T-helper 2 cell (primary cell): ENCODE measurements at regions not wholly inside any gene's neighbourhood (a gene's known extent, or its start where the extent isn't known, plus 50 kb on each side); places are given as distances from the start of the nearest gene placed in this dataset.
A peak's percentile ranks its signal among the peaks of the same experiment; 100 is the strongest.
"Not testable (repeated sequence)": the region's sequence is repeated elsewhere in the genome, so short reads cannot be mapped to it uniquely, and the experiment has no call there.

Source experiments
- DNase-seq, 5 experiments: peaks; one replicate each; pipeline versions ENCODE4 v3.0.0 to v3.0.0-alpha.2; 2012 to 2022

DNA sequence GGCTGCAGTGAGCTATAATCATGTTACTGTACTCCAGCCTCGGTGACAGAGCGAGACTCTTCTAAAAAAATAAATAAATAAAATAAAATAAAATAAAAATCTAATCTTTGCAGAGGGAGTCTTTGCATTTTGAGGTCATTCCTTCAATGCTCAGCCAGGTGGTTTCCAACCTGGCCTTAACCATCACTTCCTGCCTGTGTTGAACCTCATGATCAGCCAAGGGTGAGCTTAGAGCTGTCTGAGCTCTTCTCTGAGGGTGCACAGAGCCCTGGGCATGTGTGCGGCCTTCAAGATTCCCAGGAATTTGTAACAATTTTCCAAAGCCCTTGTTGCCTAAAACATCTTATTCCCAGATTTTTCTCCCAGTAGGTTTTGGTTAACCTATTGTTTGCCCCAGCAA is 94.3 kb downstream of the KCNJ12 start:
- not testable (repeated sequence) for DNase-seq

- DNase-seq, result no peak
These were observed 94.7 kb downstream of the KCNJ12 start for GRCh38 chr17:21470861-21471260.

- no peak for DNase-seq
These were observed 98.7 kb downstream of the KCNJ12 start for GRCh38 chr17:21474815-21475214.

DNA sequence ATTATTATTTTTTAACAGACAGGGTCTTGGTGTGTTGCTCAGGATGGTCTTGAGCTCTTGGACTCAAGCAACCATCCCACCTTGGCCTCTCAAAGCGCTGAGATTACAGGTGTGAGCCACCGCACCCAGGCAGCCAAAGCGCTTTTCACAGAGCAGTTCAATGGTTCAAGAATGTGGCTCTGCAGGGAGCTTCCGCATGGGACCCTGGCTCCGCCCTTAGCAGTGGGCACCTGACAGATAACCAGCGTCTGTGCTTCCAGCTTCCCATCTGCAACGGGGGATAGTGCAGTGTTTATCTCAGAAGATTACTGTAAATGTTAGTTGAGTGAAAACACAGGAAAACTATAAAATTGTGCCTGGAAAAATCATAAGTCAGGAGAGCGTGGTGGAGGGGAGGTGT is 99.4 kb downstream of the KCNJ12 start:
- no peak for DNase-seq

GRCh38 chr17:21476867-21477266 is 100.7 kb downstream of the KCNJ12 start:
- no peak for DNase-seq

DNA sequence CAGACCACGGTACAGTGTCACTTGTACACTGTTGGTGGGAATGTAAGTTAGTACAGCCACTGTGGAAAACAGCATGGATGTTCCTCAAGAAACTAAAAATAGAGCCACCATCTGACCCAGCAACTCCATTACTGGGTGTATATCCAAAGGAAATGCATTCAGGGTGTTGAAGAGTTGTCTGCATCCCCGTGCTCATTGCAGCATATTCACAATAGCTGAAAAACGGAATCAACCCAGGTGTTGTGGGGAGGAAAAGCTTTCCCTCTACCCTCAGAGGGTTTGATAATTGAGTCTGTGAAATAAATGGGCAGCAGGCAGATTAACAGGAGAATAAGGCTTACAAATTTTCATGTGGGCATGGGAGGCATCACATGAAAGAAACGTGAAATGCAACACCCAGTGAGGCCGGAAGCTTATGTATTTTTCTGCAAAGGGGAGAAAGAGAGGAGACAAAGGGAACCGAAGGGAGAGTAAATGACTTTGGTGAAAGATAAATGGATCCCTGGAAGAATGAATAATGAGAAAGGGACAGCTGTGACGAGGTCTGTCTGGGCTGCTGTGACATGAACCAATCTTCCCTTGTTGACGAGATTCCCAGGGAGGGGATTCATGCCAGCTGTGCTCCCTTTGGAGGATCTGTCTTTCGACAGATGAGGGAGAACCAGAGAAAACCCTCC is 106.2 kb downstream of the KCNJ12 start:
- DNase-seq, result no peak

DNA sequence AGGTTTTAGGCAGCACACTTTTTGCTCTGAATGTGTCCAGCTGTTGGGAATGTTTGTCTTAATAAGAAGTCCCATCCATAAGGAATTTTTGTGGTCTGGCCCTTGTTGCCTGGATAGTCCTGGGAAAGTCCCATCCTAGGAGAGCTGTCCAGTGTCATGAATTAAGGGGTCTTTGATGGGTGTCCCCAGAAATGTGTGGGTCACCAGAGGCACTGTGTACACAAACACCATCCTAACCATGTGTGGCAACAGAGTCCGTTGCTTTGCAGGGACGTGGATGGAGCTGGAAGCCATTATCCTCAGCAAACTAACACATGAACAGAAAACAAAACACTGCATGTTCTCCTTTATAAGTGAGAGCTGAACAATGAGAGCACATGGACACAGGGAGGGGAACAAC is 111.9 kb downstream of the KCNJ12 start:
- not testable (repeated sequence) for DNase-seq

DNA sequence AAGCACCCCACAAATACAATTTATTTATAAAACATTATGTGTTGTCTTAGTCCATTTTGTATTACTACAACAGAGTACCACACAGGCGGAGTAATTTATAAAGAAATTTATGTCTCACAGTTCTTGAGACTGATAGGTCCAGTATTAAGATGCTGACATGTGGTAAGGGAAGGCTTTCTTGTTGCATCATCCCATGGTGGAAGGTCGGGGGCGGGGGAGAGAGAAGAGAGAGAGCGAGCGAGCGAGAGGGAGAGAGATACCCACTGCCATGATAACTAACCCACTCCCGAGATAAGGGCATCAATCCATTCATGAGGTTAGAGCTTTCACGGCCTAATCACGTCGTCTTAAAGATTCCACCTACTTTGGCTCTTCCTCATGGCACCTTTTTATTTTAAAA is 117.8 kb downstream of the KCNJ12 start:
- DNase-seq, result no peak

- DNase-seq, result no peak
These were observed 119.1 kb downstream of the KCNJ12 start for GRCh38 chr17:21495281-21495680.

DNA sequence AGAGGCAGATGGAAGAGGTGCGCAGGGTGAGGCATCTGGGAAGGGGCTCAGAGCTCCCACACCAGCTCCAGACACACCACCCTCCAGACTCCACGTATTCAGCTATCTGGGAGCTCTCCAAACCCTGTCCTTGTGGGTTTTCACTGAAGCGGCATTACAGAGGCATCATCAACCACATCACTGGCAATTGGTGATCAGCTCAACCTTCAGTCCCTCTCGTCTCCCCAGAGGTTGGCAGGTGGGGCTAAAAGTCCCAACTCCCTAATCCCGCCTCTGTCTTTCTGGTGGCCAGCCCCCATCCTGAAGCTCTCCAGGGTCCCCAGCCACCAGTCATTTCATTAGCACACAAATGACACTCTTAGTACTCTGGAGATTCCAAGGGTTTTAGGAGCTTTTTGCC is 123.9 kb downstream of the KCNJ12 start:
- DNase-seq, result no peak

- not testable (repeated sequence) for DNase-seq
These were observed 126.0 kb downstream of the KCNJ12 start for GRCh38 chr17:21501927-21502700.

DNA sequence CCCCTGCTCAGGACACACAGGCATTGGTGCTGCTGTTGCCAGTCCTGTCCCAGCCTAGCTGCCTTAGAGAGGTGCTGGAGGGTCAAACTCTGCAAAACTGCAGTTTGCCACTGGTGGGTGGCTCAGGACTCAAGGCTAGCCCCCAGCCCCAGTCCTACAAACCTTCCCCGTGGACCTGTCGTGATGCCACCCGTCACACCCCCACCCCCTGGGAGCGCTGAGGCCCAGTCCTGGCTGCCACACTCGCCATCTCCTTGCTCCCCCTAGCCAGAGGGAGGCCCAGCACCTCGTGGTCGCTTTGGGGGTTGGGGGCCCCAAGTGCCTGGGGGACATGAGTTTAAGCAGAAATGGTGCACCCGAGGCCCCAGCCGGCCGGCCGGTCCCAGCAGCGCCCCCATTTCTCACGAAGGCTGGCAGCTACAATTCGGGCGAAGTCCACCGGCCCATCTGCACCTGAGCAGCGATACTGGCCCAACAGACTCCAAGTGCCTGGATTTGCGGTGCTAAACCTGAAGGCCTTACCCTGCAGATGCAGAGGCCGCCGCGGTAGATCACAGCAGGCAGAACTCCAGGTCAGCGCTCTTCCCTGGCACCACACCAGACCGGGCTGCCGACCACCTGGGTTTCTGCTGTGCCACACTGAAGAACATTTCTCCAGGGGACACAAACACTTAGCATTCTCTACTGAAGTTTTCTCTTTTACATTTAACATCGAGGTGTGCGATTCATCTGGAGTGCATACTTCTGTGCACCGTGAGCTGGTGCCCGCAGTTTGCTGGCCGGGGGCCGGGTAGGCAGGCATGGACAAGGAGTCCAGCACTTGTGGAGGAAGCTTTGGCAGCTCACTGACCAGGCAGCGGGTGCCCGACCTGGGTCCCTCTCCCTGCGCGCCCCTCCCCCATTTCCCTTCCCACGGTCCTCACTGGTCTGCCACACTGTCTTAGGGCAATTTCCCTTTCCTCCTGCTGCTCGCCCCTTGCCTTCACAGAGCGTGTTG is 130.0 kb downstream of the KCNJ12 start:
- no peak for DNase-seq

GRCh38 chr17:21507806-21508205 is 131.6 kb downstream of the KCNJ12 start:
- DNase-seq, result not testable (repeated sequence)

DNA sequence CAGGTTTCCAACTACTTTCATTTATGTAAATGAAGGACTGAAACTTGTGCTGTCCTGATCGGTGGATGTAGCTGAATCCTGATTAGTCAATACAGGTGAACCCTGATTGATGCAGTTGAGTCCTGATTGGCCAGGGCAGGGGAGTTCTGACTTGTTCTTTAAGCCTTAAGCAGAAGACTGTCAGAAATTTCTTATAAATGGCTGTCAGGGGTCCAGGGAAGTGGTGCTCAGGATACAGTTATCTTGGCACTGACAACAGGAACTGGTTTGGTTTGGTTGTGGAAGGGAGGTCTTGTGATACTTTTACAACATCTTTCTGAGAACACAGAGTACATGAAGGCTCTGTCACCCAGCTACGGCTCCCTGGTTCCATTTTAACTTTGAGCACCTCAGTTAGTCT is 132.1 kb downstream of the KCNJ12 start:
- no peak for DNase-seq

DNA sequence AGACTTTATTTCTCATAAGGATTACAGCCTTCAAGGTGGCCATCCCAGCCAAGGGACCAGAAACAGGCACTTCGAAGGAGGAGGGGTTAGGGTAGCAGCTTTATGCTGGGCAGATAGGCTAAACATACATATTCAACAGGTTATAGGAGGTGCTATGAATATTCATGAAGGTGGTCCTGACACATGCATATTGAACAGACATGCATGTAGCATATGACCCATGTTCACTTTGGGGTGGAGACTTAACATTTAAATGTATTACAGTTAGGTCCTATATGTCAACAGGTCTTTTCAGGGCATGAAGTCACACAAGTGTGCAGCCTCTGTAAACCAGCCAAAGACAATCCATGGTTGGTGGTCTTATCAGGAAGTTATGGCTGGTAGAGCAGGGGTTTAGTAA is 133.2 kb downstream of the KCNJ12 start:
- DNase-seq, result not testable (repeated sequence)

DNA sequence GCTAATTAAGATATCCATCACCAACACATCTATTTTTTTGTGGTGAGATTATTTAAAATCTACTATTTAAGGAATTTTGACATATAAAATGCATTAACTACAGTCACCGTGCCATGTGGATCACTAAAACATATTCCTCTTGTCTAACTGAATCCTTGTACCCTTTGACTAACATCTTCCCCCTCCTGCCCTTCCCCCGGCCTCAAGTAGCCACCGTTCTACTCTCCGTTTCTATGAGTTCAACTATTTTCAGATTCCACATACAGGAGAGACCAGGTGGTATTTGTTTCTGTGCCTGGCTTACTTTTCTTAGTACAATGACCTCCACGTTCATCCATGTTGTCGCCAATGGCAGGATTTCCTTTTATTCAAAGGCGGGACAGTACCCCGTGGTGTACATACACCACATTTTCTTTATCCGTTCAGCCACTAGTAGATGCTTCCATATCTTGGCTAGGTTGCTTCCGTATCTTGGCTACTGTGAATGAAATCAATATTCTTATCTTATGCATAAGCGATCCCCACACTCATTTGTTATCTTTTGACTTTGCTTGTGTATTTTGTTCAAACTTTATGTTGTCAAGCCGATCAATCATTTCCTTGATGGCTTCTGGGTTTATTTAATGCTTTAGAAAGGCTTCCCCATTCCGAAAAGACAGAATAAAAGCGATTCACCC is 134.7 kb downstream of the KCNJ12 start:
- DNase-seq, result no peak

GRCh38 chr17:21511363-21512195 is 135.4 kb downstream of the KCNJ12 start:
- peak; percentile 25 to 62 (median 48) for DNase-seq

GRCh38 chr17:21512307-21513011 is 136.3 kb downstream of the KCNJ12 start:
- DNase-seq, result no peak

DNA sequence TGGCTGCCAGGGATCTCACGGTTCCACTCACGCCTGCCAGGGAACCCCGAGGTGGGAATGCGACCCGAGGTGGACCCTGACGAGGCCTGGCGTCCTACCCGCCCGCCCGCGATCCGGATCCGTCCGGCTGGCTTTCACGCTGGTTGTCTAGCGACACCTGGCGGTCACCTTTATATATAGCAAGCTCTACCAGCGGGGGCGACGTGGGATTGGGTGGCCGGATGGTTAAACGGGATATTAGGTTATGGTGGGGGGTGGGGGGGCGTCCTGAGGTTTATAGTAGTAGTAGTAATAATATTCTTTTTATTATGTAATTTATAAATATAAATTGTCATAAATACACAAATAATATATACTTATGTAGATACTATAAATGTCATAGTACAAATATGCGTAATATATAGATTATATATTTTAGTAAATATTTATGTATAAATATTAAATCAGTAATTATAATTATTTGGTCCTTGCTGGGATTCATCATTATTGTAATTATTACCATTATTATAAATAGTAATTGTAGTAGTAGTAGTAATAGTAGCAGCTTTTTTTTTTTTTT is 136.9 kb downstream of the KCNJ12 start:
- peak; percentile 40 to 65 (median 59) for DNase-seq

DNA sequence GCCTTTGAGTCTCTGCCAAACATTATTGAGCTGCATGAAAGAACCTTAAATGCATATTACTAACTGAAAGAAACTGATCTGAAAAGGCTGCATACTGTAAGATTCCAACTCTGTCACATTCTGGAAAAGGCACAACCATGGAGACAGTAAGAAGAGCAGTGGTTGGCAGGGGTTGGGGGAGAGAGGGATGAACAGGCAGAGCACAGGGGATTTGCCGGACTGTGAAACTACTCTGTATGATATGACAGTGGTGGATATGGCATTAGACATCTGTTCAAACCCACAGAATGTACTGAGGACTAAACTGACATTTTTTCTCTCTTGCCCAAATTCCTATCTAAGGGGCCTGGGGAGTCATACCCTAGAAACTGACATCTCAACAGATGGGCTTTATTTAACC is 138.4 kb downstream of the KCNJ12 start:
- DNase-seq, result not testable (repeated sequence)
